ENCODE measurements at regions not wholly inside any gene's neighbourhood (a gene's known extent, or its start where the extent isn't known, plus 50 kb on each side); places are given as distances from the start of the nearest gene placed in this dataset.

- TF ChIP-seq, protein P1, sequence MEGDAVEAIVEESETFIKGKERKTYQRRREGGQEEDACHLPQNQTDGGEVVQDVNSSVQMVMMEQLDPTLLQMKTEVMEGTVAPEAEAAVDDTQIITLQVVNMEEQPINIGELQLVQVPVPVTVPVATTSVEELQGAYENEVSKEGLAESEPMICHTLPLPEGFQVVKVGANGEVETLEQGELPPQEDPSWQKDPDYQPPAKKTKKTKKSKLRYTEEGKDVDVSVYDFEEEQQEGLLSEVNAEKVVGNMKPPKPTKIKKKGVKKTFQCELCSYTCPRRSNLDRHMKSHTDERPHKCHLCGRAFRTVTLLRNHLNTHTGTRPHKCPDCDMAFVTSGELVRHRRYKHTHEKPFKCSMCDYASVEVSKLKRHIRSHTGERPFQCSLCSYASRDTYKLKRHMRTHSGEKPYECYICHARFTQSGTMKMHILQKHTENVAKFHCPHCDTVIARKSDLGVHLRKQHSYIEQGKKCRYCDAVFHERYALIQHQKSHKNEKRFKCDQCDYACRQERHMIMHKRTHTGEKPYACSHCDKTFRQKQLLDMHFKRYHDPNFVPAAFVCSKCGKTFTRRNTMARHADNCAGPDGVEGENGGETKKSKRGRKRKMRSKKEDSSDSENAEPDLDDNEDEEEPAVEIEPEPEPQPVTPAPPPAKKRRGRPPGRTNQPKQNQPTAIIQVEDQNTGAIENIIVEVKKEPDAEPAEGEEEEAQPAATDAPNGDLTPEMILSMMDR (tag by site-specific recombination; IDR thresholded peaks at IDR 0.05) = no peak
- TF ChIP-seq SALL2 (tag by site-specific recombination; IDR thresholded peaks at IDR 0.05; ENCODE audit: borderline replicate concordance) (no peak), ZNF423 (tag by site-specific recombination; IDR thresholded peaks at IDR 0.05) (no peak), SP2 (tag by site-specific recombination; IDR thresholded peaks at IDR 0.05) (no peak)
Observed at GRCh38 chr18:66729442-66730239, 125.8 kb upstream of the CDH19 start.
